ENCODE measurements at regions not wholly inside any gene's neighbourhood (a gene's known extent, or its start where the extent isn't known, plus 50 kb on each side); places are given as distances from the start of the nearest gene placed in this dataset.

GRCh38 chr12:126930234-126930633 lies 1336.7 kb upstream of the TMEM132C start:
- no peak overlapping the region for H3K4me3 ChIP-seq
- no peak overlapping the region for H3K27ac ChIP-seq
- no peaks in the 10 kb centered on the region for H3K9me2 ChIP-seq (ENCODE audit: insufficient read depth)
- no peaks in the 10 kb centered on the region for H4K20me1 ChIP-seq (ENCODE audit: insufficient read depth)
- in situ Hi-C loops (cut with MboI), result no loop called here
- H3F3A ChIP-seq (ENCODE audit: insufficient read depth), result no peaks in the 10 kb centered on the region
- no peaks in the 10 kb centered on the region for H3K27me3 ChIP-seq (replicated peaks; ENCODE audit: insufficient read depth)
- no peak overlapping the region for H2AFZ ChIP-seq
- no peaks in the 10 kb centered on the region for H3K4me1 ChIP-seq (ENCODE audit: insufficient read depth)
- H3K36me3 ChIP-seq (ENCODE audit: low read depth), result no peaks in the 10 kb centered on the region
- no peaks in the 10 kb centered on the region for H3K79me2 ChIP-seq (ENCODE audit: insufficient read depth)
- H3K9ac ChIP-seq, result no peak overlapping the region
- H3K9me3 ChIP-seq (ENCODE audit: low read depth), result no peaks in the 10 kb centered on the region
- 58 to 61% methylated on average over 13 of the region's 13 CpGs for WGBS, 2 experiments (ENCODE audit: low coverage in 1 of 2, low lambda C conversion rate in 2 of 2, missing lambda C conversion rate in 2 of 2)
- no peak overlapping the region for H3K4me2 ChIP-seq (ENCODE audit: unreplicated experiment)
- no peak for DNase-seq
- TF ChIP-seq EZH2phosphoT487 (IDR thresholded peaks at IDR 0.05; ENCODE audit: insufficient read depth, low read depth) (no peak), EZH2 (IDR thresholded peaks at IDR 0.05; ENCODE audit: insufficient read depth, poor library complexity, severe bottlenecking) (no peak)

GRCh38 chr12:126932156-126932555 lies 1334.8 kb upstream of the TMEM132C start:
- no peaks in the 10 kb centered on the region for H3K4me1 ChIP-seq (ENCODE audit: insufficient read depth)
- WGBS, 2 experiments (ENCODE audit: low coverage in 1 of 2, low lambda C conversion rate in 2 of 2, missing lambda C conversion rate in 2 of 2), result 5 to 29% methylated on average over 1 of the region's 1 CpG

DNA sequence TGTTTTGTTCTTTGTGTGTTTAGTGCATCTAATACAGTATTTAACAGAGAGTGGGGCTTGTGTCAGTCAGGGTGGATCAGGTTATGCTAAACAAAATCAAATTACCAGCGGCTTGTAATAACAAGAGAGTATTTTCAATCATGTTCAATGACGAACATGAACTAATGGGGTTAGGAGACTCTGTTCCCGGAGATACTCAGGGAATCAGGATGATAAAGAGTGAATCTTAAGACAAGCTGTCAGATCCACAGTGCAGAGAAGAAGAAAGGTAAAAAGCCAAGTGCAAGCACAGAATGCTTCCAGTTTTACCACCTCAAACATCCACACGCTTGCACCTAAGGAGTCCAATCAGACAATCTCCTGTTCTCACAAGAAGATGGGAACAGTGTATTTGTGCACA lies 1331.5 kb upstream of the TMEM132C start:
- WGBS, 2 experiments (ENCODE audit: low coverage in 1 of 2, low lambda C conversion rate in 2 of 2, missing lambda C conversion rate in 2 of 2), result 27 to 34% methylated on average over 4 of the region's 4 CpGs
- H3K4me1 ChIP-seq (ENCODE audit: insufficient read depth), result no peaks in the 10 kb centered on the region
- no peak overlapping the region for H2AFZ ChIP-seq
- H3K27me3 ChIP-seq (replicated peaks; ENCODE audit: insufficient read depth), result no peaks in the 10 kb centered on the region
- no peak overlapping the region for H3K27ac ChIP-seq
- H3K4me3 ChIP-seq, result no peak overlapping the region
- H3K9me2 ChIP-seq (ENCODE audit: insufficient read depth), result no peaks in the 10 kb centered on the region
- H3F3A ChIP-seq (ENCODE audit: insufficient read depth), result no peaks in the 10 kb centered on the region
- TF ChIP-seq EZH2phosphoT487 (IDR thresholded peaks at IDR 0.05; ENCODE audit: insufficient read depth, low read depth) (no peak), EZH2 (IDR thresholded peaks at IDR 0.05; ENCODE audit: insufficient read depth, poor library complexity, severe bottlenecking) (no peak)
- no peaks in the 10 kb centered on the region for H4K20me1 ChIP-seq (ENCODE audit: insufficient read depth)
- H3K9me3 ChIP-seq (ENCODE audit: low read depth), result no peaks in the 10 kb centered on the region
- no peaks in the 10 kb centered on the region for H3K36me3 ChIP-seq (ENCODE audit: low read depth)
- no peak overlapping the region for H3K9ac ChIP-seq
- DNase-seq, result no peak
- in situ Hi-C loops (cut with MboI), result no loop called here
- no peak overlapping the region for H3K4me2 ChIP-seq (ENCODE audit: unreplicated experiment)
- no peaks in the 10 kb centered on the region for H3K79me2 ChIP-seq (ENCODE audit: insufficient read depth)

More at GRCh38 chr12:126932156-126932555, 1334.8 kb upstream of the TMEM132C start:
- H2AFZ ChIP-seq, result no peak overlapping the region
- H3K27me3 ChIP-seq (replicated peaks; ENCODE audit: insufficient read depth), result no peaks in the 10 kb centered on the region
- H3K9ac ChIP-seq, result no peak overlapping the region
- H4K20me1 ChIP-seq (ENCODE audit: insufficient read depth), result no peaks in the 10 kb centered on the region
- H3F3A ChIP-seq (ENCODE audit: insufficient read depth), result no peaks in the 10 kb centered on the region
- H3K9me3 ChIP-seq (ENCODE audit: low read depth), result no peaks in the 10 kb centered on the region
- H3K36me3 ChIP-seq (ENCODE audit: low read depth), result no peaks in the 10 kb centered on the region
- no peak for DNase-seq
- H3K79me2 ChIP-seq (ENCODE audit: insufficient read depth), result no peaks in the 10 kb centered on the region
- no peak overlapping the region for H3K4me3 ChIP-seq
- in situ Hi-C loops (cut with MboI), result no loop called here
- no peak overlapping the region for H3K27ac ChIP-seq
- no peak overlapping the region for H3K4me2 ChIP-seq (ENCODE audit: unreplicated experiment)
- no peaks in the 10 kb centered on the region for H3K9me2 ChIP-seq (ENCODE audit: insufficient read depth)
- no peak for TF ChIP-seq EZH2 (IDR thresholded peaks at IDR 0.05; ENCODE audit: insufficient read depth, poor library complexity, severe bottlenecking)
- no peak for TF ChIP-seq EZH2phosphoT487 (IDR thresholded peaks at IDR 0.05; ENCODE audit: insufficient read depth, low read depth)

- Histone ChIP-seq H3K4me1 (ENCODE audit: insufficient read depth) (no peaks in the 10 kb centered on the region), H2AFZ (no peak overlapping the region), H3K4me3 (no peak overlapping the region), H3K9me2 (ENCODE audit: insufficient read depth) (no peaks in the 10 kb centered on the region), H3K9me3 (ENCODE audit: low read depth) (no peaks in the 10 kb centered on the region), H3K4me2 (ENCODE audit: unreplicated experiment) (no peak overlapping the region), H3K27ac (no peak overlapping the region), H3K36me3 (ENCODE audit: low read depth) (no peaks in the 10 kb centered on the region), H3K27me3 (replicated peaks; ENCODE audit: insufficient read depth) (no peaks in the 10 kb centered on the region), H3F3A (ENCODE audit: insufficient read depth) (no peaks in the 10 kb centered on the region), H4K20me1 (ENCODE audit: insufficient read depth) (no peaks in the 10 kb centered on the region), H3K79me2 (ENCODE audit: insufficient read depth) (no peaks in the 10 kb centered on the region), H3K9ac (no peak overlapping the region)
- peak; percentile 15 for DNase-seq
- in situ Hi-C loops (cut with MboI), result no loop called here
- TF ChIP-seq EZH2 (IDR thresholded peaks at IDR 0.05; ENCODE audit: insufficient read depth, poor library complexity, severe bottlenecking) (no peak), EZH2phosphoT487 (IDR thresholded peaks at IDR 0.05; ENCODE audit: insufficient read depth, low read depth) (no peak)
- 25 to 34% methylated on average over 11 of the region's 11 CpGs for WGBS, 2 experiments (ENCODE audit: low coverage in 1 of 2, low lambda C conversion rate in 2 of 2, missing lambda C conversion rate in 2 of 2)
These were observed 1330.7 kb upstream of the TMEM132C start for GRCh38 chr12:126936181-126936851.

All from GM23248 (cell line).